ENCODE measurements at regions not wholly inside any gene's neighbourhood (a gene's known extent, or its start where the extent isn't known, plus 50 kb on each side); places are given as distances from the start of the nearest gene placed in this dataset.

GRCh38 chr18:22551536-22552151, 133.9 kb upstream of the CTAGE1 start:
- TF ChIP-seq, protein P1, sequence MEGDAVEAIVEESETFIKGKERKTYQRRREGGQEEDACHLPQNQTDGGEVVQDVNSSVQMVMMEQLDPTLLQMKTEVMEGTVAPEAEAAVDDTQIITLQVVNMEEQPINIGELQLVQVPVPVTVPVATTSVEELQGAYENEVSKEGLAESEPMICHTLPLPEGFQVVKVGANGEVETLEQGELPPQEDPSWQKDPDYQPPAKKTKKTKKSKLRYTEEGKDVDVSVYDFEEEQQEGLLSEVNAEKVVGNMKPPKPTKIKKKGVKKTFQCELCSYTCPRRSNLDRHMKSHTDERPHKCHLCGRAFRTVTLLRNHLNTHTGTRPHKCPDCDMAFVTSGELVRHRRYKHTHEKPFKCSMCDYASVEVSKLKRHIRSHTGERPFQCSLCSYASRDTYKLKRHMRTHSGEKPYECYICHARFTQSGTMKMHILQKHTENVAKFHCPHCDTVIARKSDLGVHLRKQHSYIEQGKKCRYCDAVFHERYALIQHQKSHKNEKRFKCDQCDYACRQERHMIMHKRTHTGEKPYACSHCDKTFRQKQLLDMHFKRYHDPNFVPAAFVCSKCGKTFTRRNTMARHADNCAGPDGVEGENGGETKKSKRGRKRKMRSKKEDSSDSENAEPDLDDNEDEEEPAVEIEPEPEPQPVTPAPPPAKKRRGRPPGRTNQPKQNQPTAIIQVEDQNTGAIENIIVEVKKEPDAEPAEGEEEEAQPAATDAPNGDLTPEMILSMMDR (IDR thresholded peaks at IDR 0.05), result no peak
- Histone ChIP-seq H3K9me3 (no peaks in the 10 kb centered on the region), H3K36me3 (no peaks in the 10 kb centered on the region), H3K4me3 (no peak overlapping the region), H3K27ac (peak overlapping the region; percentile 21 to 37), H3K4me1 (peaks cover 0 to 39% (median 11%) of the 10 kb centered on the region in 4 donors), H3K27me3 (no peaks in the 10 kb centered on the region)
- DNase-seq, result no peak
- intact Hi-C loops (cut with DNase I; ENCODE audit: low total_unique reads), result no loop called here

GRCh38 chr18:22552254-22552653, 134.5 kb upstream of the CTAGE1 start:
- Histone ChIP-seq H3K9me3 (no peaks in the 10 kb centered on the region), H3K27me3 (no peaks in the 10 kb centered on the region), H3K4me3 (no peak overlapping the region), H3K36me3 (no peaks in the 10 kb centered on the region), H3K4me1 (peaks cover 0 to 36% (median 10%) of the 10 kb centered on the region in 4 donors), H3K27ac (peak overlapping the region in 1 of 2 donors; percentile 21)
- DNase-seq, result no peak
- intact Hi-C loops (cut with DNase I; ENCODE audit: low total_unique reads), result no loop called here
- TF ChIP-seq, protein P1 (IDR thresholded peaks at IDR 0.05), result no peak

DNA sequence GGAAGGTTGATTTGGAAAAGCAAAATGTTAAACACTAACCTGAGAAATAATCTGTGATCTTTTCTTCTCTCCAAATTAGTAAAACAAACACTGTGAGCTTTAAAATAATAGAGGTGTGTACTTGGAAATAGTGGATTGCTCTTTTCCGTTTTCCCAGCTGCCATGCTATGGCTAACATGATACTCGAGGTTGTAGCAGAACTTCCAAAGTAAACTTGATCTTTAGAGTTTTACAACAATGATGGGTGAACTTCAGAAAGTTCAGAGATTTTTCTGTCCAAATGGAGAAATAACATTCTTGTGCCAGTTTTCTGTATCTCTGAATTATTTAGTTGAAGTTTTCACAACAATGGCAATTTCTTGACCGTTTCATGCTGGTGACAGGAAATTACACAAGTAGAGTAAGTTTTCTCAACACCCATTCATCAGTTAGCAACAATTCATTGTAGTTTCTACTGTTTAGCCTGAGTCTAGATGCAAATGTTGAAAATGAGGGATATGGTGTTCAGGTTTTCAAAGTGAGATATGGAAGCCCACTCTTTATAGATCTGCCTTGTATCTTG, 135.3 kb upstream of the CTAGE1 start:
- H3K9me3 ChIP-seq, result no peaks in the 10 kb centered on the region
- intact Hi-C loops (cut with DNase I; ENCODE audit: low total_unique reads), result no loop called here
- H3K4me3 ChIP-seq, result no peak overlapping the region
- no peaks in the 10 kb centered on the region for H3K36me3 ChIP-seq
- no peak overlapping the region for H3K27ac ChIP-seq
- H3K27me3 ChIP-seq, result no peaks in the 10 kb centered on the region
- DNase-seq, result no peak
- TF ChIP-seq, protein P1 (IDR thresholded peaks at IDR 0.05), result no peak
- peaks cover 0 to 34% (median 14%) of the 10 kb centered on the region in 4 donors for H3K4me1 ChIP-seq

DNA sequence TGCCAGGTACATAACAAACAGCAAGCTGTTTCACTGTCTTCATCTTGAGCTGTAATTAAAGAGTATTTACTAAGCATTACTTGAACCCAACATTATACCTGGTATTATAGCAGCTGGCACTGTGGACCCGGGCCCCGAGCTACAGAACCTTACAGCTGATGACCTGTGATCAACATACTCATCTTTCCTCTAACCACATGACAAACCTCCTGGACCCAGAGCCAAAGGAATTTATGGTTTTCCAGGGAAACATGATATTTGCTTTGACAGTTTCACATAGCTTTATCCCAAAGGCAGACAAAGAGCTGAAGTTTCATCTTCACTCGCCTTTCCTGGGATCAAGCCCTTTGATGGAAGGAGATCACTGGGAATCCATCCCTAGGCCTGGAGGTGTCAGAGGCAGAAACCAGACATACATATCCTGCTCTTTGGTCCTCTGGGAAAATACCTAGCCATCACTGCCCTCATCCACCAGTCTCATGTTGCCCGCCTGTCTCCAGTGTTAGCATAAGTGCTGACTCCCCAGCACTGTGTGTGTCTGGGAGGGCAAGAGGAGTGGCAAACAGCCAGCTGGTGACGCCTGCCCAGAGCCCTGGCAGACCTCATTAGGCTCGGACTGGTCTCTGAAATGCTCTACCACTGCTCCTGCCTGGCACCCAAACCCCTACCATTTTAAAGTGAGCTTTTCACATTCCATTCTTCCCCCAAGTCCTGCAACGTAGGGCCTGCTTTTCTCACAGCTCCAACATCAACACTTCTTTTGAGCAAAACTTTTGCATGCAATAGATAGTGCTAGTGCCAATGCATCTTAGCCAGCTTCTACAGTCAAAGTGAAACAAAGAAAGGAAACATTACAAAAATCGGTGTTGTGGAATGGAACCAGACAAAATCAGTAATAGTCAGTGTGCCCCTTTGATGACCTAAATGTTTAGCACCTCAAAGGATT, 138.8 kb upstream of the CTAGE1 start:
- TF ChIP-seq, protein P1 (IDR thresholded peaks at IDR 0.05), result no peak
- intact Hi-C loops (cut with DNase I; ENCODE audit: low total_unique reads), result loop anchor here (5.0 kb wide), 1 partner anchor 84 kb away; no protein-coding TSS in a partner anchor
- Histone ChIP-seq H3K36me3 (no peaks in the 10 kb centered on the region), H3K27ac (peak overlapping the region; percentile 63 to 93), H3K4me1 (peaks cover 0 to 39% (median 14%) of the 10 kb centered on the region in 4 donors), H3K9me3 (no peaks in the 10 kb centered on the region), H3K27me3 (no peaks in the 10 kb centered on the region), H3K4me3 (peak overlapping the region; percentile 19 to 20)
- DNase-seq, result peak; percentile 74 to 94

GRCh38 chr18:22557168-22557941, 139.6 kb upstream of the CTAGE1 start:
- H3K4me1 ChIP-seq, result peaks cover 0 to 31% (median 14%) of the 10 kb centered on the region in 4 donors
- peak overlapping the region; percentile 19 to 20 for H3K4me3 ChIP-seq
- H3K9me3 ChIP-seq, result no peaks in the 10 kb centered on the region
- TF ChIP-seq, protein P1 (IDR thresholded peaks at IDR 0.05), result no peak
- DNase-seq, result no peak
- intact Hi-C loops (cut with DNase I; ENCODE audit: low total_unique reads), result loop anchor here (5.0 kb wide), 1 partner anchor 85 kb away; no protein-coding TSS in a partner anchor
- H3K27me3 ChIP-seq, result no peaks in the 10 kb centered on the region
- peak overlapping the region; percentile 63 to 93 for H3K27ac ChIP-seq
- H3K36me3 ChIP-seq, result no peaks in the 10 kb centered on the region

Data from tibial artery (tissue), 4 donors.